GM19238 (cell line): ENCODE measurements at regions not wholly inside any gene's neighbourhood (a gene's known extent, or its start where the extent isn't known, plus 50 kb on each side); places are given as distances from the start of the nearest gene placed in this dataset.
"Not testable (repeated sequence)": the region's sequence is repeated elsewhere in the genome, so short reads cannot be mapped to it uniquely, and the experiment has no call there.

ENCODE experiments used
- DNase-seq: peaks from one replicate; pipeline ENCODE4 v3.0.0; 2011; ENCODE audit warnings: low spot score; ENCODE audit not compliant: insufficient read length

GRCh38 chr10:62496925-62497324, 122.8 kb downstream of the ZNF365 start:
- DNase-seq = no peak

- DNase-seq = no peak
Observed at GRCh38 chr10:62498271-62498670, 124.1 kb downstream of the ZNF365 start.

DNA sequence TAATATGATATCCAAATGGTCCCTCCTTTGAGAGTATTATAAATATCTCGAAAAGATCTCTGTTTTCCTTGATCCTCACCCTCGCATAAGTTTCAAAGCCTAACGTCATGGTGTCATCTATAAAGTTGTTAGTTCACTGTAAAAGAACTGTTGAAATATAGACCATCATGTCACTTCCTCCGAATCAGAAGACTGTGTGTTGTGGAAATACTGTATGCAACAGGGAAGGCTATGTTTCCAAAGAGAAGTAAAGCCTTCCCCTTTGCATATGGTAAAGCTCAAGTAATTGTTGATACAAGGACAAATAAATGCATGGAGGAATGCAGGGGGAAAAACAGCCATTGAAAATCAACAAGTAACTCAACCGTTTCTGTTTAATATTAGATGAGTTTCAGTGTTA, 125.9 kb downstream of the ZNF365 start:
- not testable (repeated sequence) for DNase-seq

- no peak for DNase-seq
Observed at GRCh38 chr10:62501547-62501946, 127.4 kb downstream of the ZNF365 start.

GRCh38 chr10:62502995-62503613, 128.9 kb downstream of the ZNF365 start:
- DNase-seq = no peak

- no peak for DNase-seq
Observed at GRCh38 chr10:62503872-62504271, 129.7 kb downstream of the ZNF365 start.

DNA sequence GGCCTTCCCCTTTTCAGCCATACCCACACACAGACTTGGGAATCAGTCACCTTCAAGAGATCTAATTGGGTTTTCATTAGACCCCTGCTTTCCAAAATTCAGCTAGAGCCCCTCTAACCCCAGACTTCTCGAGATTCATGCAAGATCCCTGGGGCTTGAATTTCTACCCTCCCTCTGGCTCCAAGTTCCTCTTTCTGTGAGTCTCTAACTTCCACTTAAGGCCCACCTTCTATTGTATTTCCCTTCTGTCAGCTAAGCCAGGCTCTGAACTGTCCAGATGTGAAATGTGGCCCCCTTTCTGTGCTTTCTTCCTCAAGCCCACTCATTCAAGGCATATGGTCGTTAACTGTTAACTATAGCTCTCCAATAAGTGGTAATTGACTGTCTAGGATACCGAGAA, 132.2 kb downstream of the ZNF365 start:
- no peak for DNase-seq

DNA sequence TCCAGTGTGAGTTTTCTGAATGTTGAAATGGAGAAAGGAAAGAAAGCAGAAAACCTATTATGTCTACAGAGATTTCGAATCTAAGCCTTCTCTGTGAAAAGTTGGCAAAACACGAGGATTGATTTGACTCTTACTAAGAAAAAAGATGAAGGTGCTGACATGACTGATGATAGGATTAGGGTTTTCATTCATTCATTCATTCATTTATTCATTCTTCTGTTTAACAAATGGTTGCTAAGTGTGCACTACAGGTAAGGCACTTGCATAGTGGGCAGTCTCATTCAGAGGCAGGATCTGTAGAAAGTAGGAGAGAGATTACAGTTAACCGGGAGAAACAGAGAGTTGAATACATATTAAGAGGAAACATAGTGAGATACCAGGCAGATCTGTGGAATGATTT, 137.1 kb downstream of the ZNF365 start:
- DNase-seq = no peak

- DNase-seq = no peak
Observed at GRCh38 chr10:62511656-62512055, 137.5 kb downstream of the ZNF365 start.

DNA sequence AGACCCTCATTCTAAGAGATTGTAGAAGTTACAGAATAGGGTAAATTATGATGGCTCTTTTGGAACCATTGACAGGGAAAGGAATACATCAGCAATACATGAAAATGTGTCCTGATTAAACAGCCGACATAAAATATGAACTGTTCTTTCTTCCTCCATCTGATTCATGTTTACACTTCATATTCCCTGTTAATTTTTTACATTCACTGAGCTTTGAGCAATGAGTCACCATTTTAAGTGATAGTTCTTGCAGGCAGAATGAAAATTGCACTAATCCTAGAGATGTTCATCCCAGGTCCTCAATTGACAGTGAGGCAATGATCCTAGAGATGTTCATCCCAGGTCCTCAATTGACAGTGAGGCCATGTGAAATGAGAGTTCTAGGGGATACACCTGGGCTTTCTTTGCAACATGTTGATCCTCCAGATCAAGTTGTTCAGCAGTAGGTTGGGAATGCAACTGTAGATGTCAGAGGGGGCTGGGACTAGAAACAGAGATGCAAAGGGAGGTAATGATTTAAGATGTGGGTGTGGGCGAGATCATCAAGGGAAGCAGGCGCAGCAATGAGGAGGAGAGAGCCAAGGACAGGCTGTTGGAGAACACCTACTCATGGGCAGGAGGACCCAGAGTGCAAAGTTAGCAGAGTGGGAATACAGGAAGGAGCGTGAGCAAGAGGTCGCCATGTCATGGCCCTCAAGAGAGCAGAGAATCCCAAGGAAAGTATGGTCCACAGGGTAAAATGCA, 138.7 kb downstream of the ZNF365 start:
- no peak for DNase-seq

- DNase-seq = no peak
Observed at GRCh38 chr10:62514079-62514693, 140.0 kb downstream of the ZNF365 start.

DNA sequence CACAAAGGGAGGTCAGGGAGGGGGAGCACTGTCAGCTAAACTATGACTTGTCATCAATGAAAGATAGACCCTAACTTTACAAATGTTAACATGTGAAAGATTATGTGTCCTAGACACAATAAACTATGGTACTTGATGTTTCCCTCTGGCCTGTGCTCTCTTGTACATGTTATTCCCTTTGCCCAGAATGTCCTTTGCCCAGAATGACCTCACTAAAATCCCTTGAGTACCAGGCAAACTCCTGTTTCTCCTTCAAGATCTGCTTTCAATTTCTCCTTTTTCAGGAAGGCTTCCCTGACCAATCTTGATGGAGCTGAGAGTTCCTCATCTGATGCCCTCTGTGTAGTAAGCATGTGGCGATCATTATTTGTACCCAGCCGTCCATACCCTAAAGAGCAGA, 143.1 kb downstream of the ZNF365 start:
- DNase-seq = no peak

DNA sequence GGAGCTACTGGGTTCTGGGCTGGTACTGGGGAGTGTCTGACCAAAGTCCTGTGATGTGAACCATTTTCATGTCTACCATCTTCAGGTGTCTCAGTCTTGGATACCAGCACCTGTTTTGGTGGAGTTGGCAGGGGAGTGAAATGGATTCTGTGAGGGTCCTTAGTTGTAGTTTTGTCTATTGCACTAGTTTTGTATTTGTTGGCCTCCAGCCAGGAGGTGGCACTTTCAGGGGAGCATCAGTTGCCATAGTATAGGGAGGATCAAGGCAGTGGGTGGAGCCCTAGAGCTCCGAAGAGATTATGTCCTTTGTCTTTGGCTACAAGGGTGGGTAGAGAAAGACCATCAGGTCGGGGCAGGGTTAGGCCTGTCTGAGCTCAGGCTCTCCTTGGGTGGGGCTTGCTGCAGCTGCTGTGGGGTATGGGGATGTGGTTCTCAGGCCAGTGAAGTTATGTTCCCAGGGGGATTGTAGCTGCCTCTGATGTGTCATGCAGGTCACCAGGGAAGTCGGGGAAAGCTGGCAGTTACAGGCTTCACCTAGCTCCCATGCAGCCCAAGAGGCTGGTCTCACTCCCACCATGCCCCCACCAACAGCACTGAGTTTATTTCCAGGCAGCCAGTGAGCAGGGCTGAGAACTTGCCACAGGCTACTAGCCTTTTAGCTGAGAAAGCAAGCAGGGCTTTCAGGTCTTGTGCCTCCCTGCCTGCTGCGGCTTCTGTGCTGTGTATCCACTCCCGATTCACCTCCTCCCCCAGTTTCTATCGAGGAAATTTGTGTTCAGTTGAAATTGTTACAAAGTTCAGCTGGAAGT, 153.1 kb downstream of the ZNF365 start:
- no peak for DNase-seq

GRCh38 chr10:62528441-62528840, 154.3 kb downstream of the ZNF365 start:
- no peak for DNase-seq

GRCh38 chr10:62529396-62529795, 155.2 kb downstream of the ZNF365 start:
- no peak for DNase-seq

GRCh38 chr10:62534031-62534430, 159.9 kb downstream of the ZNF365 start:
- no peak for DNase-seq

GRCh38 chr10:62538606-62539005, 164.4 kb downstream of the ZNF365 start:
- DNase-seq = no peak

DNA sequence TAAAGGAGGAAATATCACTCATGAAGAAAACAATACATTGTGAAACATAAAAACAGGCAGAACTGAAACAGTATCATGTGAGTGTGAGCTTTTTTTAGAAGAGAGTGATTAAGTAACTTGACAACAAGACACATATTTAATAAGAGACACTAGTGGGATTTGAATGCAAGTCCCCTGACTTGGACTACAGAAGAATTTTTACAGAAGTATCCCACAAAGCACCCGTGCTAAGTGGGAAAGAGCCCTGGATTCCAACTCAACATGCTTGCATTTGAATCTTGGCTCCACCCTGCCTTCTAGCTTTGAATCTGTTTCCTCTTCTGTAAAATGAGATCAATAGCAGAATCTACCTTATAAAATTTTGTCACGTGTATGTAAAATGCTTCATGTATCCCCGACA, 166.2 kb downstream of the ZNF365 start:
- no peak for DNase-seq

- no peak for DNase-seq
Observed at GRCh38 chr10:62541811-62542210, 167.6 kb downstream of the ZNF365 start.

GRCh38 chr10:62543571-62544355, 169.6 kb downstream of the ZNF365 start:
- no peak for DNase-seq
